Lung (tissue), 11 donors: ENCODE measurements at regions not wholly inside any gene's neighbourhood (a gene's known extent, or its start where the extent isn't known, plus 50 kb on each side); places are given as distances from the start of the nearest gene placed in this dataset.
A peak's percentile ranks its signal among the peaks of the same experiment; 100 is the strongest.

Experiments used
- ATAC-seq: fragments of 200-7000 bp; cut with Tn5 transposase; one replicate; pipeline ENCODE4 v1.9.1; 2020; ENCODE audit warnings: moderate number of reproducible peaks; ENCODE audit not compliant: insufficient read depth, low FRiP score
- DNase-seq, 3 donors: peaks; one replicate each; pipeline ENCODE4 v3.0.0-alpha.2; 2013 to 2017
- H3K27ac ChIP-seq, 2 donors: one replicate each; pipeline ENCODE4 v1.5.1; 2013; ENCODE audit warnings: mild to moderate bottlenecking in 2 of 2, moderate library complexity in 2 of 2, control low read depth in 1 of 2, inconsistent platforms in 1 of 2, low read depth in 1 of 2, low read length in 1 of 2
- H3K27me3 ChIP-seq, 3 donors: one replicate each; pipeline ENCODE4 v1.5.1; 2013; ENCODE audit warnings: low read length in 2 of 3; ENCODE audit not compliant: control insufficient read depth in 3 of 3, insufficient read depth in 3 of 3
- H3K36me3 ChIP-seq, 4 donors: one replicate each; pipeline ENCODE4 v1.5.1; 2013; ENCODE audit warnings: low read length in 4 of 4, mild to moderate bottlenecking in 1 of 4, moderate library complexity in 1 of 4; ENCODE audit not compliant: control insufficient read depth in 4 of 4, insufficient read depth in 4 of 4
- H3K4me1 ChIP-seq, 5 donors: one replicate each; pipeline ENCODE4 v1.5.1; 2013; ENCODE audit warnings: low read length in 5 of 5, mild to moderate bottlenecking in 2 of 5, moderate library complexity in 1 of 5; ENCODE audit not compliant: control insufficient read depth in 5 of 5, insufficient read depth in 5 of 5
- H3K4me3 ChIP-seq: one replicate; pipeline ENCODE4 v1.5.1; 2013; ENCODE audit warnings: mild to moderate bottlenecking, control low read depth, moderate library complexity
- H3K9ac ChIP-seq, 2 donors: one replicate each; pipeline ENCODE4 v1.5.1; 2013; ENCODE audit warnings: low read length in 2 of 2, control low read depth in 1 of 2; ENCODE audit not compliant: insufficient read depth in 1 of 2
- H3K9me3 ChIP-seq, 4 donors: one replicate each; pipeline ENCODE4 v1.5.1; 2013; ENCODE audit warnings: low read length in 3 of 4, mild to moderate bottlenecking in 1 of 4, moderate library complexity in 1 of 4; ENCODE audit not compliant: control insufficient read depth in 4 of 4, insufficient read depth in 3 of 4
- WGBS, 2 donors: extraction: QIAGEN DNeasy Blood & Tissue Kit; methylation state at CpG; one replicate each; pipeline ENCODE4 v1.1.7; 2013; 5-methylcytosine and 5-hydroxymethylcytosine counted together
- TF ChIP-seq, protein P1 (sequence below): IDR thresholded peaks from 2 replicates; pipeline ENCODE4 v1.5.1; 2012; ENCODE audit warnings: mild to moderate bottlenecking; ENCODE audit errors: control extremely low read depth, extremely low read depth
- donor health status: control.
- donor health status: control.
- donor health status: Bipolar disorder and iron deficiency.
- donor health status: healthy.
- donor health status: DM: yes; HTN: yes; CAD: no.

DNA sequence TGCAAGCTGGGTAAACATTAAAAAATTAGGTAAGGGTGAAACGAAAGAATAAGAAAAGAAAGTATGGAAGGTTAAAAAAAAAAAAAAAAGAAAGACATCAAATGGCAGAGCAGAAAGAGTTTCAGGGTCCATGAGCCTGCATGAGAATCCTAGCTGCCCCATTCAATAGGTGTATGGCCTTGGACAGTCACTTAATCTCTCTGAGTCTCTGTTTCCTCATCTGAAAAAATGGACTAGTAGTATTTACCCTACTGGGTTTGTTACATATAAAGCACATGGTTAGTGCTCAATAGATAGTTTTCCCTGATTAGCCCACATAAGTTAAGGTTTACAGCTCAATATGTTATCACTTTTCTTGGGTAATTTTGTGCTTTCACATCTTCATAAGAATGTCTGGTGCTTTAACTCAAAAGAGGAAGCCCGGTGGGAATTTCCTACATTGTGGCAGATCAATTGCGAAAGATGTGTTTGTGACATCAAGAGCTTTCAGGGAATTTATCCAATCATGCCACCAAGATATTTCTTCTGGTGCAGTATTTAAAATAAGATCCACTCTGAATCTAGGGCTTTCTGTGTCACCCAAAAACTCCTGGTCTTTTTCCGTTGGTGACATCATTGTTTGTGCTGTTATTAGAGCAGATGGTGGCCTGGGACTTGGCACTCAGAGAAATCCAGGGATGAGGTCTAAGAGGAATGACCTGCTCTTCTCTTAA, 57.2 kb upstream of the UBE2E1 start:
- ATAC-seq (peak; percentile 42), DNase-seq (peak in 2 of 3 donors; percentile 64 to 70)
- Histone ChIP-seq H3K4me3 (no peak overlapping the region), H3K4me1 (peaks cover 0 to 27% (median 10%) of the 10 kb centered on the region in 5 donors), H3K27ac (no peak overlapping the region), H3K9me3 (no peaks in the 10 kb centered on the region), H3K27me3 (peaks cover 0 to 2% (median 0%) of the 10 kb centered on the region in 3 donors), H3K9ac (no peak overlapping the region), H3K36me3 (no peaks in the 10 kb centered on the region)
- 34 to 43% methylated on average over 4 of the region's 4 CpGs for WGBS, 2 donors
- TF ChIP-seq, protein P1, sequence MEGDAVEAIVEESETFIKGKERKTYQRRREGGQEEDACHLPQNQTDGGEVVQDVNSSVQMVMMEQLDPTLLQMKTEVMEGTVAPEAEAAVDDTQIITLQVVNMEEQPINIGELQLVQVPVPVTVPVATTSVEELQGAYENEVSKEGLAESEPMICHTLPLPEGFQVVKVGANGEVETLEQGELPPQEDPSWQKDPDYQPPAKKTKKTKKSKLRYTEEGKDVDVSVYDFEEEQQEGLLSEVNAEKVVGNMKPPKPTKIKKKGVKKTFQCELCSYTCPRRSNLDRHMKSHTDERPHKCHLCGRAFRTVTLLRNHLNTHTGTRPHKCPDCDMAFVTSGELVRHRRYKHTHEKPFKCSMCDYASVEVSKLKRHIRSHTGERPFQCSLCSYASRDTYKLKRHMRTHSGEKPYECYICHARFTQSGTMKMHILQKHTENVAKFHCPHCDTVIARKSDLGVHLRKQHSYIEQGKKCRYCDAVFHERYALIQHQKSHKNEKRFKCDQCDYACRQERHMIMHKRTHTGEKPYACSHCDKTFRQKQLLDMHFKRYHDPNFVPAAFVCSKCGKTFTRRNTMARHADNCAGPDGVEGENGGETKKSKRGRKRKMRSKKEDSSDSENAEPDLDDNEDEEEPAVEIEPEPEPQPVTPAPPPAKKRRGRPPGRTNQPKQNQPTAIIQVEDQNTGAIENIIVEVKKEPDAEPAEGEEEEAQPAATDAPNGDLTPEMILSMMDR, result no peak

DNA sequence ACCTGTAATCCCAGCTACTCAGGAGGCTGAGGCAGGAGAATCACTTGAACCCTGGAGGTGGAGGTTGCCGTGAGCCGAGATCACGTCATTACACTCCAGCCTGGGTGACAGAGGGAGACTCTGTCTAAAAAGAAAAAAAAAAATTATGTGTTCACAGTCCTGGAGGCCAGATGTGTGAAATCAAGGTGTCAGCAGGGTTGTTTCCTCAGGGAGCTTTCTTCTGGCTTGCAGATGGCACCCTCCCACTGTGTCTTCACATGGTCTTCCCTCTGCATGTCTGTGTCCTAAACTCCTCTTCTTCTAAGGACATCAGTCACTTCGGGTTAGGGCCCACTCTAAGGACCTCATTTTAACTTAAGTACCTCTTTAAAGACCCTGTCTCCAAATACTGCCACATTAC, 56.1 kb upstream of the UBE2E1 start:
- Histone ChIP-seq H3K4me1 (peaks cover 0 to 27% (median 10%) of the 10 kb centered on the region in 5 donors), H3K36me3 (no peaks in the 10 kb centered on the region), H3K9me3 (no peaks in the 10 kb centered on the region), H3K4me3 (no peak overlapping the region), H3K9ac (no peak overlapping the region), H3K27me3 (no peaks in the 10 kb centered on the region), H3K27ac (no peak overlapping the region)
- DNase-seq (no peak), ATAC-seq (no peak)
- WGBS, 2 donors, result 92 to 95% methylated on average over 4 of the region's 4 CpGs
- TF ChIP-seq, protein P1, result no peak

DNA sequence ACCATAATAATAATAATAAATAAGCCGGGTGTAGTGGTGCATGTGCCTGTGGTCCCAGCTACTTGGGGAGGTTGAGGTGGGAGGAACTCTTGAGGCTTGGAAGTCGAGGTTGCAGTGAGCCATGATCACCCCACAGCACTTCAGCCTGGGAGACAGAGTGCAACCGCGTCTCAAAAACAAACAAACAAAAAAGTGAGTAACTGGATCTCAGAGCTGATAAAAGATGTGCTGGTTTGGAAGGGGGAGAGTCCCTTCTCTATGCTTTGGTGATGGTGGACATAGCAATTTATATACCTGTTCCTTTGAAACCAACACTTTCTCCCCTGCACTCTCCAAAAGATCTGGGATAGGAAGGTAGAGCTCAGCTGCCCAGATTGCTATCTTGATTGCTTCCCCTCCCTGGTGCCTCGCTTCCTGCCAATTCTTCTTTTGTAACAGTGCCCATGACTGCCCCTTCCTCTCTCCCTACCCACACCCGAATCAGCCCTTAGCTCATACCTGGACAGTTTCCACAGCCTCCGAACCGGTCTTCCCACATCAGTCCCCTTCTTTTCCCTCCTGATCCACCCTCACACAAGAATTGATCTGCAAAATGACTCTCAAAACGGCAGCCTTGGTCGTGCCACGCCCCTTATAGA, 55.1 kb upstream of the UBE2E1 start:
- Histone ChIP-seq H3K27ac (no peak overlapping the region), H3K9ac (no peak overlapping the region), H3K27me3 (no peaks in the 10 kb centered on the region), H3K36me3 (no peaks in the 10 kb centered on the region), H3K9me3 (no peaks in the 10 kb centered on the region), H3K4me3 (no peak overlapping the region), H3K4me1 (peaks cover 0 to 27% (median 10%) of the 10 kb centered on the region in 5 donors)
- DNase-seq (no peak), ATAC-seq (no peak)
- TF ChIP-seq, protein P1, result no peak
- WGBS, 2 donors, result 38% methylated on average over 11 of the region's 11 CpGs
